ENCODE measurements at regions not wholly inside any gene's neighbourhood (a gene's known extent, or its start where the extent isn't known, plus 50 kb on each side); places are given as distances from the start of the nearest gene placed in this dataset.
"Not testable (repeated sequence)": the region's sequence is repeated elsewhere in the genome, so short reads cannot be mapped to it uniquely, and the experiment has no call there.

DNA sequence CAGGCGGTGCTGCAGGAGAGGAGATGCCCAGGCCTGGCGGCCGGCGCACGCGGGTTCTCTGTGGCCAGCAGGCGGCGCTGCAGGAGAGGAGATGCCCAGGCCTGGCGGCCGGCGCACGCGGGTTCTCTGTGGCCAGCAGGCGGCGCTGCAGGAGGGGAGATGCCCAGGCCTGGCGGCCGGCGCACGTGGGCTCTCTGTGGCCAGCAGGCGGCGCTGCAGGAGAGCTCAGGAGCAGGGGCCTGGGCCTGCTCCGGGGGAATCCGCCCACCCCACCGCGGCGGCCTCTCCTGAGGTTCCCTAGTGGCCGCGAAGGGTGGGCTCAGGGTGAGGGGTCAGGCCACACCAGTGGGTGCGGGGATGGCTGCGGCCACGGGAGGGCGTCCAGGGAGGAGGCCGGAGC lies 75.9 kb downstream of the OR4F16 start:
- not testable (repeated sequence) for DNase-seq

DNA sequence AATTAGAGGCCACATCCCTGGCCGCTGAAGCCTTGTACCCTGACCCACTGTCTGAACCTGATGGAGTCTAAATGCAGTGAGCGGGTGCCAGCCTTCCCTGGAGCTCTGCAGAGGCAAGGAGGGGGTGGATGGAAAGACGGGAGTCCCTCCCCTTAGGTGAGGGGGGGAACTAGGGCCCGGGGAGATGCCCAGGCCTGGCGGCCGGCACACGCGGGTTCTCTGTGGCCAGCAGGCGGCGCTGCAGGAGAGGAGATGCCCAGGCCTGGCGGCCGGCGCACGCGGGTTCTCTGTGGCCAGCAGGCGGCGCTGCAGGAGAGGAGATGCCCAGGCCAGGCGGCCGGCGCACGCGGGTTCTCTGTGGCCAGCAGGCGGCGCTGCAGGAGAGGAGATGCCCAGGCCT lies 77.3 kb downstream of the OR4F16 start:
- not testable (repeated sequence) for DNase-seq

GRCh38 chr1:605279-605678 lies 81.2 kb downstream of the OR4F16 start:
- peak; percentile 16 to 30 for DNase-seq

- DNase-seq: not testable (repeated sequence)
These were observed 98.2 kb downstream of the OR4F16 start for GRCh38 chr1:588211-588610.

DNA sequence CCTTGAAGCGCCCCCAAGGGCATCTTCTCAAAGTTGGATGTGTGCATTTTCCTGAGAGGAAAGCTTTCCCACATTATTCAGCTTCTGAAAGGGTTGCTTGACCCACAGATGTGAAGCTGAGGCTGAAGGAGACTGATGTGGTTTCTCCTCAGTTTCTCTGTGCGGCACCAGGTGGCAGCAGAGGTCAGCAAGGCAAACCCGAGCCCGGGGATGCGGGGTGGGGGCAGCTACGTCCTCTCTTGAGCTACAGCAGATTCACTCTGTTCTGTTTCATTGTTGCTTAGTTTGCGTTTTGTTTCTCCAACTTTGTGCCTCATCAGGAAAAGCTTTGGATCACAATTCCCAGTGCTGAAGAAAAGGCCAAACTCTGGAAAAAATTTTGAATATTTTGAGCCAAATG lies 100.5 kb downstream of the OR4F16 start:
- peak; percentile 34 to 59 for DNase-seq

Measured in activated CD4-positive, alpha-beta T cell treated with anti-CD3 and anti-CD28 coated beads for 4 hours (primary cell).